ENCODE measurements at regions not wholly inside any gene's neighbourhood (a gene's known extent, or its start where the extent isn't known, plus 50 kb on each side); places are given as distances from the start of the nearest gene placed in this dataset.
"Not testable (repeated sequence)": the region's sequence is repeated elsewhere in the genome, so short reads cannot be mapped to it uniquely, and the experiment has no call there.

GRCh38 chr1:94769551-94769950 lies 50.6 kb upstream of the SLC44A3 start:
- Histone ChIP-seq H3K9ac (ENCODE audit: low read length) (no peak overlapping the region), H3K27me3 (ENCODE audit: control insufficient read depth, insufficient read depth, low read length) (no peaks in the 10 kb centered on the region), H3K9me3 (ENCODE audit: control insufficient read depth, low read depth, low read length) (no peaks in the 10 kb centered on the region), H3K4me3 (ENCODE audit: low read length) (no peak overlapping the region), H3K36me3 (ENCODE audit: control insufficient read depth, low read depth, low read length) (no peaks in the 10 kb centered on the region), H3K27ac (ENCODE audit: low read length) (no peak overlapping the region), H3K4me1 (ENCODE audit: control insufficient read depth, low read depth, low read length) (no peaks in the 10 kb centered on the region)

- no peak overlapping the region for H3K27ac ChIP-seq (ENCODE audit: low read length)
- H3K4me1 ChIP-seq (ENCODE audit: control insufficient read depth, low read depth, low read length): no peaks in the 10 kb centered on the region
- H3K4me3 ChIP-seq (ENCODE audit: low read length): no peak overlapping the region
- H3K9me3 ChIP-seq (ENCODE audit: control insufficient read depth, low read depth, low read length): no peaks in the 10 kb centered on the region
- no peak overlapping the region for H3K9ac ChIP-seq (ENCODE audit: low read length)
- no peaks in the 10 kb centered on the region for H3K36me3 ChIP-seq (ENCODE audit: control insufficient read depth, low read depth, low read length)
- H3K27me3 ChIP-seq (ENCODE audit: control insufficient read depth, insufficient read depth, low read length): no peaks in the 10 kb centered on the region
Observed at GRCh38 chr1:94768036-94768435, 52.1 kb upstream of the SLC44A3 start.

- H3K4me3 ChIP-seq (ENCODE audit: low read length): no peak overlapping the region
- no peaks in the 10 kb centered on the region for H3K9me3 ChIP-seq (ENCODE audit: control insufficient read depth, low read depth, low read length)
- H3K4me1 ChIP-seq (ENCODE audit: control insufficient read depth, low read depth, low read length): no peaks in the 10 kb centered on the region
- no peaks in the 10 kb centered on the region for H3K27me3 ChIP-seq (ENCODE audit: control insufficient read depth, insufficient read depth, low read length)
- H3K27ac ChIP-seq (ENCODE audit: low read length): no peak overlapping the region
- H3K36me3 ChIP-seq (ENCODE audit: control insufficient read depth, low read depth, low read length): no peaks in the 10 kb centered on the region
- H3K9ac ChIP-seq (ENCODE audit: low read length): no peak overlapping the region
Observed at GRCh38 chr1:94765958-94766357, 54.2 kb upstream of the SLC44A3 start.

GRCh38 chr1:94759188-94759587 lies 61.0 kb upstream of the SLC44A3 start:
- no peak overlapping the region for H3K27ac ChIP-seq (ENCODE audit: low read length)
- no peak overlapping the region for H3K4me3 ChIP-seq (ENCODE audit: low read length)
- H3K9me3 ChIP-seq (ENCODE audit: control insufficient read depth, low read depth, low read length): no peaks in the 10 kb centered on the region
- H3K27me3 ChIP-seq (ENCODE audit: control insufficient read depth, insufficient read depth, low read length): no peaks in the 10 kb centered on the region
- H3K9ac ChIP-seq (ENCODE audit: low read length): no peak overlapping the region
- H3K4me1 ChIP-seq (ENCODE audit: control insufficient read depth, low read depth, low read length): peaks cover 7% of the 10 kb centered on the region
- no peaks in the 10 kb centered on the region for H3K36me3 ChIP-seq (ENCODE audit: control insufficient read depth, low read depth, low read length)

GRCh38 chr1:94757931-94758330 lies 62.2 kb upstream of the SLC44A3 start:
- Histone ChIP-seq H3K4me3 (ENCODE audit: low read length) (no peak overlapping the region), H3K9me3 (ENCODE audit: control insufficient read depth, low read depth, low read length) (no peaks in the 10 kb centered on the region), H3K36me3 (ENCODE audit: control insufficient read depth, low read depth, low read length) (no peaks in the 10 kb centered on the region), H3K27me3 (ENCODE audit: control insufficient read depth, insufficient read depth, low read length) (no peaks in the 10 kb centered on the region), H3K9ac (ENCODE audit: low read length) (no peak overlapping the region), H3K4me1 (ENCODE audit: control insufficient read depth, low read depth, low read length) (peaks cover 9% of the 10 kb centered on the region), H3K27ac (ENCODE audit: low read length) (no peak overlapping the region)

GRCh38 chr1:94755675-94756074 lies 64.5 kb upstream of the SLC44A3 start:
- peaks cover 9% of the 10 kb centered on the region for H3K4me1 ChIP-seq (ENCODE audit: control insufficient read depth, low read depth, low read length)
- no peaks in the 10 kb centered on the region for H3K36me3 ChIP-seq (ENCODE audit: control insufficient read depth, low read depth, low read length)
- H3K4me3 ChIP-seq (ENCODE audit: low read length): no peak overlapping the region
- no peak overlapping the region for H3K9ac ChIP-seq (ENCODE audit: low read length)
- H3K27me3 ChIP-seq (ENCODE audit: control insufficient read depth, insufficient read depth, low read length): no peaks in the 10 kb centered on the region
- no peaks in the 10 kb centered on the region for H3K9me3 ChIP-seq (ENCODE audit: control insufficient read depth, low read depth, low read length)
- H3K27ac ChIP-seq (ENCODE audit: low read length): no peak overlapping the region

- not testable (repeated sequence) for H3K27me3 ChIP-seq (ENCODE audit: control insufficient read depth, insufficient read depth, low read length); H3K27ac ChIP-seq (ENCODE audit: low read length); H3K9ac ChIP-seq (ENCODE audit: low read length); H3K4me3 ChIP-seq (ENCODE audit: low read length); H3K4me1 ChIP-seq (ENCODE audit: control insufficient read depth, low read depth, low read length); H3K9me3 ChIP-seq (ENCODE audit: control insufficient read depth, low read depth, low read length); H3K36me3 ChIP-seq (ENCODE audit: control insufficient read depth, low read depth, low read length)
Observed at GRCh38 chr1:94755016-94755415, 65.1 kb upstream of the SLC44A3 start.

GRCh38 chr1:94754570-94754969 lies 65.6 kb upstream of the SLC44A3 start:
- peaks cover 9% of the 10 kb centered on the region for H3K4me1 ChIP-seq (ENCODE audit: control insufficient read depth, low read depth, low read length)
- no peak overlapping the region for H3K27ac ChIP-seq (ENCODE audit: low read length)
- H3K9ac ChIP-seq (ENCODE audit: low read length): no peak overlapping the region
- H3K27me3 ChIP-seq (ENCODE audit: control insufficient read depth, insufficient read depth, low read length): no peaks in the 10 kb centered on the region
- H3K9me3 ChIP-seq (ENCODE audit: control insufficient read depth, low read depth, low read length): no peaks in the 10 kb centered on the region
- no peaks in the 10 kb centered on the region for H3K36me3 ChIP-seq (ENCODE audit: control insufficient read depth, low read depth, low read length)
- H3K4me3 ChIP-seq (ENCODE audit: low read length): no peak overlapping the region

- Histone ChIP-seq H3K9ac (ENCODE audit: low read length) (no peak overlapping the region), H3K27me3 (ENCODE audit: control insufficient read depth, insufficient read depth, low read length) (no peaks in the 10 kb centered on the region), H3K9me3 (ENCODE audit: control insufficient read depth, low read depth, low read length) (no peaks in the 10 kb centered on the region), H3K27ac (ENCODE audit: low read length) (no peak overlapping the region), H3K4me1 (ENCODE audit: control insufficient read depth, low read depth, low read length) (peaks cover 9% of the 10 kb centered on the region), H3K36me3 (ENCODE audit: control insufficient read depth, low read depth, low read length) (no peaks in the 10 kb centered on the region), H3K4me3 (ENCODE audit: low read length) (no peak overlapping the region)
Observed at GRCh38 chr1:94754095-94754494, 66.1 kb upstream of the SLC44A3 start.

GRCh38 chr1:94753171-94753972 lies 66.8 kb upstream of the SLC44A3 start:
- Histone ChIP-seq H3K4me1 (ENCODE audit: control insufficient read depth, low read depth, low read length) (peaks cover 9% of the 10 kb centered on the region), H3K27me3 (ENCODE audit: control insufficient read depth, insufficient read depth, low read length) (no peaks in the 10 kb centered on the region), H3K36me3 (ENCODE audit: control insufficient read depth, low read depth, low read length) (no peaks in the 10 kb centered on the region), H3K9me3 (ENCODE audit: control insufficient read depth, low read depth, low read length) (no peaks in the 10 kb centered on the region), H3K9ac (ENCODE audit: low read length) (no peak overlapping the region), H3K4me3 (ENCODE audit: low read length) (no peak overlapping the region), H3K27ac (ENCODE audit: low read length) (no peak overlapping the region)

- H3K4me3 ChIP-seq (ENCODE audit: low read length); H3K27me3 ChIP-seq (ENCODE audit: control insufficient read depth, insufficient read depth, low read length); H3K9me3 ChIP-seq (ENCODE audit: control insufficient read depth, low read depth, low read length); H3K4me1 ChIP-seq (ENCODE audit: control insufficient read depth, low read depth, low read length); H3K27ac ChIP-seq (ENCODE audit: low read length); H3K9ac ChIP-seq (ENCODE audit: low read length); H3K36me3 ChIP-seq (ENCODE audit: control insufficient read depth, low read depth, low read length): not testable (repeated sequence)
Observed at GRCh38 chr1:94751483-94751882, 68.7 kb upstream of the SLC44A3 start.
